ENCODE measurements at regions not wholly inside any gene's neighbourhood (a gene's known extent, or its start where the extent isn't known, plus 50 kb on each side); places are given as distances from the start of the nearest gene placed in this dataset.

DNA sequence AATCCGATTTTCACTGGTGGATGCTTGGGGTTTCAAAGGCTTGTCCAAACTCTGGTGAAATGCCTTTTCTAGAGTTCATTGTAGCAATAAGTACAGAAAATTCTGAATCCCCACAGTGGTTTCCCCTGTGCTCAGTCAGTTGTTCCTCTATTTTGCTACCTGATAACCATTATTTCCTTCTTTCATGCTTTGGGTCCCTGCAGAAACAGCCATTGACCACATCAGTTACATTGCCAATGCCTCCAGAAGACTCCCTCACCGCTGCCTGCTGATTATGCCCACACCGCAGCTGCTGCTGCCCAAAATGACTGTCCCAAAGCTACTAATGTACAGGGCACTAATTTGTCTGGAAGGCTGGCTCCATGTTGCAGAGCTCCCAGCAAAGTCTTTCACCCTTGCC, 517.3 kb downstream of the KLF12 start:
- no peaks in the 10 kb centered on the region for H3K36me3 Mint-ChIP-seq
- peaks cover 8% of the 10 kb centered on the region for H3K9me3 Mint-ChIP-seq

GRCh38 chr13:73610799-73611592, 523.2 kb downstream of the KLF12 start:
- TF ChIP-seq CTCF (IDR thresholded peaks at IDR 0.05; ENCODE audit: unreplicated experiment) = no peak
- Mint-ChIP-seq H3K9me3 (peaks cover 8% of the 10 kb centered on the region), H3K27ac (peak overlapping the region; percentile 56), H3K36me3 (no peaks in the 10 kb centered on the region), H3K4me3 (no peak overlapping the region), H3K4me1 (peaks cover 43% of the 10 kb centered on the region), H3K27me3 (ENCODE audit: low read depth) (no peaks in the 10 kb centered on the region)
- no peak for DNase-seq (ENCODE audit: low spot score in 2 of 2, unreplicated experiment in 2 of 2)

More for the DNA sequence above, 517.3 kb downstream of the KLF12 start:
- no peak for TF ChIP-seq CTCF (IDR thresholded peaks at IDR 0.05; ENCODE audit: unreplicated experiment)
- H3K27me3 Mint-ChIP-seq (ENCODE audit: low read depth) = no peaks in the 10 kb centered on the region
- peaks cover 9% of the 10 kb centered on the region for H3K4me1 Mint-ChIP-seq
- H3K4me3 Mint-ChIP-seq = no peak overlapping the region
- DNase-seq (ENCODE audit: low spot score in 2 of 2, unreplicated experiment in 2 of 2) = no peak
- H3K27ac Mint-ChIP-seq = no peak overlapping the region

- Mint-ChIP-seq H3K36me3 (no peaks in the 10 kb centered on the region), H3K4me1 (peaks cover 43% of the 10 kb centered on the region), H3K27me3 (ENCODE audit: low read depth) (no peaks in the 10 kb centered on the region), H3K4me3 (no peak overlapping the region), H3K9me3 (peaks cover 15% of the 10 kb centered on the region), H3K27ac (peak overlapping the region; percentile 18)
- no peak for TF ChIP-seq CTCF (IDR thresholded peaks at IDR 0.05; ENCODE audit: unreplicated experiment)
- no peak for DNase-seq (ENCODE audit: low spot score in 2 of 2, unreplicated experiment in 2 of 2)
Measured at GRCh38 chr13:73608711-73609485, 525.3 kb downstream of the KLF12 start.

GRCh38 chr13:73608157-73608516, 526.1 kb downstream of the KLF12 start:
- peaks cover 15% of the 10 kb centered on the region for H3K9me3 Mint-ChIP-seq

More at GRCh38 chr13:73608157-73608516, 526.1 kb downstream of the KLF12 start:
- no peak for TF ChIP-seq CTCF (IDR thresholded peaks at IDR 0.05; ENCODE audit: unreplicated experiment)
- Mint-ChIP-seq H3K4me3 (no peak overlapping the region), H3K4me1 (peaks cover 43% of the 10 kb centered on the region), H3K27me3 (ENCODE audit: low read depth) (no peaks in the 10 kb centered on the region), H3K27ac (peak overlapping the region; percentile 18), H3K36me3 (no peaks in the 10 kb centered on the region)
- DNase-seq (ENCODE audit: low spot score in 2 of 2, unreplicated experiment in 2 of 2) = no peak

Data from mesothelial cell of epicardium (in vitro differentiated cells).